GM21360 (cell line): ENCODE measurements at regions not wholly inside any gene's neighbourhood (a gene's known extent, or its start where the extent isn't known, plus 50 kb on each side); places are given as distances from the start of the nearest gene placed in this dataset.
"Not testable (repeated sequence)": the region's sequence is repeated elsewhere in the genome, so short reads cannot be mapped to it uniquely, and the experiment has no call there.

Source experiments
- ATAC-seq: cut with Tn5 transposase; IDR thresholded peaks from one replicate; pipeline ENCODE4 v1.9.1; 2021; ENCODE audit warnings: mild to moderate bottlenecking, moderate library complexity; ENCODE audit not compliant: unreplicated experiment

DNA sequence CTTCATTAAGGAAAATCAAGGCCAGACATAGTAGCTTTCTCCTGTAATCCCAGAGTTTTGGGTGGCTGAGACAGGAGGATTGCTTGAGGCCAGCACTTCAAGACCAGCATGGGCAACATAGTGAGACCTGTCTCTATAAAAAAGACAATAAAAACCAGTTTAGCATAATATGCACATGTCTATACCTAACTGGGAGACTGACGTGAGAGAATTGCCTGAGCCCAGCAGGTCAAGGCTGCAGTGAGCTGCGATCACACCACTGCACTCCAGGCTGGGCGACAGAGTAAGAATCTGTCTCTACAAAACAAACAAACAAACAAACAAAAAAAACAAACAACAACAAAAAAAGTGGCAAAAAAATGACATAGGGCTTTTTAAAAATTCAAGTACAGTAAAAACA, 820.8 kb downstream of the MTRR start:
- no peak for ATAC-seq

DNA sequence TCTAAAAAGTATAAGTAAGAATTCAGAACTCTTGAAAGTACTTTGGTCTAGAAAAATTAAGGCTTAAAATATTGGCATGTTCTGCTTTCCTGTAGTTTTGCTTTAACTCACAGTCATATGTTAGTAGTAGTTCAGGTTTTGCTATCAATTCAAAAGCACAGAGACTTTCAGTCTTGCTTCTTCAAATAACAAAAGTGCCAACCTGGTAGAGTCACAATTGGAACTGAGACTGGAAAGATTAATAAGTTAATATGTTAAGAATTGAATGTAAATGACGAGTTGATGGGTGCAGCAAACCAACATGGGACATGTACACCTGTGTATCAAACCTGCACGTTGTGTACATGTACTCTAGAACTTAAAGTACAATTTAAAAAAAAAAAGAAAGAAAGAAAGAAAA, 822.3 kb downstream of the MTRR start:
- ATAC-seq = no peak

- no peak for ATAC-seq
Measured at GRCh38 chr5:8693341-8693844, 824.4 kb downstream of the MTRR start.

- ATAC-seq = no peak
Measured at GRCh38 chr5:8694545-8694944, 825.6 kb downstream of the MTRR start.

GRCh38 chr5:8695902-8696845, 827.2 kb downstream of the MTRR start:
- no peak for ATAC-seq

- no peak for ATAC-seq
Measured at GRCh38 chr5:8700222-8700621, 831.3 kb downstream of the MTRR start.

DNA sequence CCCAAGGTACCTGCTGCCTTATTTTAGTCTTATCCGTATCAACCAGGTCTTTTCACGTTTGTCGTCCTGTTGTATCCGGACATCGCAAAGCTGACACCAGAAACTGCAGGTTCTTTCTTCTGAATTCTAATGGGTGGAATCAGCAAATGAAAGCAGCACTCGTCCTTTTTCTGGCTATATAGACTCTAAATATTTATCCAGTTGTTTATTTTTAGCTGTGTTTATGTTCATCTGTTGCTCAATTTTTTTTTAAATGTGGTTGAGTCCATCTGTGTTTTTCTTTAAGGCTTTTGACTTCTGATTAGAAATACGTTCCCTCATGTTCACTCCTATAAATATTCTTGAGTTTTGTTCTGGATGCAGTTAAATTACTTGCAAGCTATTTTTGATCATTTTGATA, 831.7 kb downstream of the MTRR start:
- no peak for ATAC-seq

GRCh38 chr5:8701251-8701650, 832.3 kb downstream of the MTRR start:
- ATAC-seq = no peak

- ATAC-seq = no peak
Measured at GRCh38 chr5:8710426-8710930, 835.4 kb downstream of the SEMA5A start.

GRCh38 chr5:8714198-8714597, 831.7 kb downstream of the SEMA5A start:
- ATAC-seq = no peak

DNA sequence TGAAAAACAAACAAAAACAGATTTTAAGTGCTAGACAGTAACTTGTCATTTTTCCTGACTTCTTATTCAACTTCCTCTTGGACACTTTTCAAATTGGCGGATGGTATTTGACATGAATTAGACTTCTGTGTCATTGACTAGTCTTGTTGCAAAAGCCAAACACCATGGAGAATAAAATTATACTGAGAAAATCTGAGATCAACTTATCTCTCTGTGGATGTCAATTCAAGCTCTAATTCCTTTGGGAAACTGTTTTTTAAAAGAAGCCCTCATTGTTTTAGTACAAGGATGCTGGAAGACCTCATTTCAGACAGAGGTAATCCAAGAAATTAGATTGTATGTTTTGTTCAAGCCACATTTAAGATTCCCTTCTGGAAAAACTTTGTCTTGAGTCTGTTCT, 831.0 kb downstream of the SEMA5A start:
- ATAC-seq = no peak

DNA sequence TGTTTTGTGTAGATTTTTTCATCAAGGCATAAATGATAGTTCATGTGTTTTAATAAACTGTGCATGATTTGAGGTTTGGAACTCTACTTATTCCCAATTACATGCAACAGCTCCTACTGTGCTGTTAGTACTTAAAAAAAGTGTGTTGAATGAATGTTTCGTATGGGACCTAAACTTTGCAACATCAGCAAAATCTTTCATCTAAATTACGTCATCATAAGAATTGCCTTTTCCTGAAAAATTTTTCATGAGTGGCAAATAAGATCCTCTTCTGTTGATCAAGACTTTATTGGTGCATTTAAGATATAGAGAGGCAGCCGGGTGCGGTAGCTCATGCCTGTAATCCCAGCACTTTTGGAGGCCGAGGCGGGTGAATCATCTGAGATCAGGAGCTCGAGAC, 826.1 kb downstream of the SEMA5A start:
- no peak for ATAC-seq

DNA sequence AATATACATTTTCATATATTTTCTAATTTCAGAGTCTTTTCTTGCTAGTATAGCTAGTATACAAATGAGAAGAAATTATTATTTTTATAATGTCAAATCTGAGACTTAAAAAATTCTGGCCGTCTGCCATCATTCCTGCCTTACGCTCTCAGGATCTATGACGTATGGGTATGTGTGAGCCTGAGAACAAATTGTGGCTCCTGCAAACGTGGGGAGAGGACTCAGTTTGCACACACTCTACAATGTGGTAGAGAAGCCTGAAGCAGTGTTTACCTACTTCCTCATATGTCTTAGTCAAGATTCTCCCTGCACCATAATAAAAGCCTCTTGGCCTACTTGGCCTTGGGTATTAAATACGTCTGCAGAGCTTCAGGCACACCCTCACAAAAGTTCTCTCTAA, 825.4 kb downstream of the SEMA5A start:
- ATAC-seq = no peak

DNA sequence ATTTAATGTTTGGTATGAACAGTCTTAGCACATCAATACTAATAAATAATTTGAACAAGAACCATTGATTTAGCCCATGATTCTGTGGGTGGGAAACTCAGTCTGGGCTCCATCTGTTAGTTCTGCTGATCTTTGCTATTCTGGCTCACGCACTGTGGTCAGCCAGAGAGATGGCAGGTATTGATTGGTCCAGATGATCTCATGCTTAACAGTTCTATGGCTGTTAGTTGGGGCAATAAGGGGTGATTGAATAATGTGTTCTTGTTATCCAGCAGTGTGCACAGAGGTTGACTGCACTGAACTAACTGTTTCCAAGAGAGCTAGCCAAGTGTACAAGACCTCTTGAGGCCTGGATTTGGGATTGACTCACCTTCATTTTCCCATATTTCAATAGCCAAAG, 824.3 kb downstream of the SEMA5A start:
- no peak for ATAC-seq

GRCh38 chr5:8726383-8727036, 819.4 kb downstream of the SEMA5A start:
- ATAC-seq = no peak

- no peak for ATAC-seq
Measured at GRCh38 chr5:8727396-8727795, 818.5 kb downstream of the SEMA5A start.

DNA sequence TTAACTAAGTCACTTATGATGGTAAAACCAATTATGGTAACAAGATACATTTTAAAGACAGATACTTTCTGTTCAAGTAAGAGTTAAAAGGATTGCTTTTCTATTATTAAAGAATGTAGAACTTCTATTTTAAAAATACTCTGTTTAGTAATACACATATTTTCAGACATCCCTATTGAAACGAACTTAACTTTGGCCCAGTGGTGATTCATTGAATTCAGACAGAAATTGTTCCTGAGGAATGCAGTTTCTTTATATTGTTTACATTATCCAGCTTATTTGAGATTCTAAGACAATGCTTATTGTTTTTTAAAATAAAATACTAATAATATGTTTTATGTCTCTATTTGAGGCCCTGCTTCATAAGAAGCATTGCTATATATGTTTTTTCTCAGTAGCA, 816.4 kb downstream of the SEMA5A start:
- ATAC-seq = no peak

DNA sequence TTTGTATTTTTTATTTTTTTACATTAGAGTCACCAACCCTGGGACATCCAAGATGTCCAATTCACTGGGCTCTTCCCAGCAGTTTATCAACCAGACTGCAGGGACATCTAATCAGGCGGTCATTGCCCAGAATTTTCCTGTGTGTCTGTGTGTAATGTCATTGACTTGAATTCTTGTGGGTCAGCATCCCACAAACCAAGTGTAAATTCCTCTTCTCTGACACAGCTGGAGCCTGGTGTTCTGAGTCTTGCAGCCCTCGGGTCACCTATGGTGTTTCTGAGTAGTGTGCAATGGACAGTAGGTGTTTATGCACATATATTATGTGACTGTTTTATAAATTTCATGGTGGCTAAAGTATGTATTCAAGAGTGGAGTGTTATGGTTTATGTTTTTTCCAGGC, 815.7 kb downstream of the SEMA5A start:
- no peak for ATAC-seq

GRCh38 chr5:8731110-8731509, 814.8 kb downstream of the SEMA5A start:
- ATAC-seq = not testable (repeated sequence)

- no peak for ATAC-seq
Measured at GRCh38 chr5:8740595-8740994, 805.3 kb downstream of the SEMA5A start.

DNA sequence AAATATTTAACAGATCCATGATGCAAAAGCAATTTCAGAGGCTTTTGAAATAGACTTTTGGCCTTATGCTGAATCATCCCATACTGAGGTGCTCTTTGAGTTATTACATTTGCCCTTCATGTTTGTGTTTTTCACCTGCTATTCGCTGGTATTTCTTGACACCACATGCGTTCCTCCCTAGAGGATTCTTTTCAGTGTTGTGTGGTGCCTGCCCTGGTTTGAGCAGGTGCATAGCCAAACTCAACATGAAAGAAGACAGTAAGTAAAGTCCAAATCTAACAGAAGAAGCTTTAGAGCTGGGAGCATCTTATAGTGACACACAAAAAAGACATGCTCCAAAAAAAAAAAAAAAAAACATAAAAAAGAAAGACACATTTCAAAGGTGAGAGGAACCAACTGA, 796.3 kb downstream of the SEMA5A start:
- no peak for ATAC-seq

DNA sequence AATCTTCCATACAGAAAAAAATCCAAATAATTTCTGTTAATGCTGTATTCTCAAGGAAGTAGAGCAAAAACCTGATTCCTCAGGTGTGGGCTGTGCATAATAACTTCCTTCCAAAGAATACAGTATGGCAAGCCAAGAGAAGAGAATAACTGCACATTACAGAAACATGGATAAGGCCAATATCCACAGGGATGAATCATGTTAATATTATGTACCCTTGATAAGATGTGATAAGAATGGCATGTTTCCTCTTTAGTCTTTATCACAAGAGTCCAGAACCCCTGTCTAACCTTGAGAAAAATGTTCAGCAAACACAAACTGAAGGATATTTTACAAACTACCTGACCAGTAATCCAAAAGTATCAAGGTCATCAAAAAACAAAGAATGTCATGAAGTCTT, 795.8 kb downstream of the SEMA5A start:
- no peak for ATAC-seq
